K562 (cell line): ENCODE measurements at regions not wholly inside any gene's neighbourhood (a gene's known extent, or its start where the extent isn't known, plus 50 kb on each side); places are given as distances from the start of the nearest gene placed in this dataset.

Experiments used
- ATF7 ChIP-seq: fragments of 450-650 bp; IDR thresholded peaks from 2 replicates; pipeline ENCODE4 v1.7.1; 2014; ENCODE audit warnings: mild to moderate bottlenecking, moderate library complexity
- BHLHE40 ChIP-seq: IDR thresholded peaks from 2 replicates; pipeline ENCODE4 v1.6.1; 2011; ENCODE audit warnings: low read length, improper control_type of control experiment
- CAMTA2 ChIP-seq: fragments of 250-450 bp; sonication (Bioruptor Pico); conservative IDR thresholded peaks from 2 replicates; pipeline ENCODE4 v1.5.1; 2022
- CBFA2T2 ChIP-seq: fragments of 450-650 bp; conservative IDR thresholded peaks from 2 replicates; pipeline ENCODE4 v1.6.1; 2017; ENCODE audit warnings: mild to moderate bottlenecking
- DNMT1 ChIP-seq: fragments of 450-650 bp; IDR thresholded peaks from 2 replicates; pipeline ENCODE4 v1.6.1; 2016; ENCODE audit warnings: antibody characterized with exemption, mild to moderate bottlenecking
- MTA3 ChIP-seq: fragments of 450-650 bp; formaldehyde crosslinking; IDR thresholded peaks from 2 replicates; pipeline ENCODE4 v1.6.1; 2017; ENCODE audit warnings: mild to moderate bottlenecking, borderline replicate concordance
- NCOR1 ChIP-seq: fragments of 450-650 bp; IDR thresholded peaks from 2 replicates; pipeline ENCODE4 v1.6.1; 2016; ENCODE audit warnings: mild to moderate bottlenecking, moderate library complexity
- NRF1 ChIP-seq, 2 experiments: fragments of 450-650 bp; IDR thresholded peaks in 1 of 2; conservative IDR thresholded peaks in 1 of 2; 2 replicates each; pipeline ENCODE4 v1.6.1; 2014; ENCODE audit warnings: mild to moderate bottlenecking in 2 of 2
- PCBP1 ChIP-seq: fragments of 200-400 bp; formaldehyde crosslinking; IDR thresholded peaks from 2 replicates; pipeline ENCODE4 v1.6.1; 2018; ENCODE audit warnings: mild to moderate bottlenecking, low read depth, low read length; ENCODE audit not compliant: poor library complexity, severe bottlenecking
- POLR2A ChIP-seq: fragments of 450-650 bp; conservative IDR thresholded peaks from 2 replicates; pipeline ENCODE4 v1.6.1; 2016
- SMAD3 ChIP-seq: fragments of 450-650 bp; formaldehyde crosslinking; conservative IDR thresholded peaks from 2 replicates; pipeline ENCODE4 v1.4.0; 2020; ENCODE audit warnings: mild to moderate bottlenecking
- SMAD4 ChIP-seq: fragments of 250-450 bp; sonication (Bioruptor Pico); conservative IDR thresholded peaks from 2 replicates; pipeline ENCODE4 v1.8.0; 2021; ENCODE audit warnings: inconsistent platforms, mild to moderate bottlenecking, moderate library complexity
- SMARCB1 ChIP-seq: IDR thresholded peaks from 2 replicates; pipeline ENCODE4 v1.6.1; 2011; ENCODE audit warnings: improper control_type of control experiment, low read depth; ENCODE audit not compliant: insufficient read length
- SOX6 ChIP-seq: fragments of 450-650 bp; IDR thresholded peaks from 2 replicates; pipeline ENCODE4 v1.6.1; 2014; ENCODE audit warnings: mild to moderate bottlenecking
- SREBF2 ChIP-seq: sonication (generic); formaldehyde crosslinking; IDR thresholded peaks from 2 replicates; pipeline ENCODE4 v1.4.0; 2020; ENCODE audit warnings: mild to moderate bottlenecking, missing genetic modification reagents
- SRSF9 ChIP-seq: fragments of 200-400 bp; formaldehyde crosslinking; IDR thresholded peaks from 2 replicates; pipeline ENCODE4 v1.6.1; 2017; ENCODE audit warnings: low read depth, low read length, borderline replicate concordance
- TCF3 ChIP-seq: sonication (generic); formaldehyde crosslinking; IDR thresholded peaks from 2 replicates; pipeline ENCODE4 v1.4.0; 2020; ENCODE audit warnings: mild to moderate bottlenecking, missing genetic modification reagents
- TEAD4 ChIP-seq, 2 experiments: sonication (generic) in 1 of 2; formaldehyde crosslinking in 1 of 2; IDR thresholded peaks; 2 replicates each; pipeline versions ENCODE4 v1.6.1 to v1.8.0; 2012 to 2022; ENCODE audit warnings: borderline replicate concordance in 1 of 2, inconsistent platforms in 1 of 2, low read length in 1 of 2, mild to moderate bottlenecking in 1 of 2, missing genetic modification reagents in 1 of 2
- ZBTB1 ChIP-seq: sonication (generic); formaldehyde crosslinking; IDR thresholded peaks from 2 replicates; pipeline ENCODE4 v1.8.1; 2023; ENCODE audit warnings: missing genetic modification reagents, low read depth, mild to moderate bottlenecking, borderline replicate concordance
- ZFP1 ChIP-seq: fragments of 450-650 bp; formaldehyde crosslinking; IDR thresholded peaks from 2 replicates; pipeline ENCODE4 v1.4.0; 2020; ENCODE audit warnings: mild to moderate bottlenecking, mixed read lengths
- ZNF384 ChIP-seq: IDR thresholded peaks from 2 replicates; pipeline ENCODE4 v1.6.1; 2012; ENCODE audit warnings: low read depth, low read length, improper control_type of control experiment
- TF ChIP-seq, protein P1 (sequence below), 2 experiments: IDR thresholded peaks; 2 replicates each; pipeline ENCODE4 v1.6.1; 2012; ENCODE audit warnings: improper control_type of control experiment in 2 of 2, low read depth in 2 of 2, low read length in 2 of 2, borderline replicate concordance in 1 of 2
- TF ChIP-seq, protein P2 (sequence below): sonication (generic); formaldehyde crosslinking; IDR thresholded peaks from 2 replicates; pipeline ENCODE4 v1.8.1; 2023; ENCODE audit warnings: mild to moderate bottlenecking, missing genetic modification reagents
- TF ChIP-seq, protein P3 (sequence below): sonication (generic); formaldehyde crosslinking; IDR thresholded peaks from 2 replicates; pipeline ENCODE4 v1.8.1; 2023; ENCODE audit warnings: mild to moderate bottlenecking, missing genetic modification reagents

DNA sequence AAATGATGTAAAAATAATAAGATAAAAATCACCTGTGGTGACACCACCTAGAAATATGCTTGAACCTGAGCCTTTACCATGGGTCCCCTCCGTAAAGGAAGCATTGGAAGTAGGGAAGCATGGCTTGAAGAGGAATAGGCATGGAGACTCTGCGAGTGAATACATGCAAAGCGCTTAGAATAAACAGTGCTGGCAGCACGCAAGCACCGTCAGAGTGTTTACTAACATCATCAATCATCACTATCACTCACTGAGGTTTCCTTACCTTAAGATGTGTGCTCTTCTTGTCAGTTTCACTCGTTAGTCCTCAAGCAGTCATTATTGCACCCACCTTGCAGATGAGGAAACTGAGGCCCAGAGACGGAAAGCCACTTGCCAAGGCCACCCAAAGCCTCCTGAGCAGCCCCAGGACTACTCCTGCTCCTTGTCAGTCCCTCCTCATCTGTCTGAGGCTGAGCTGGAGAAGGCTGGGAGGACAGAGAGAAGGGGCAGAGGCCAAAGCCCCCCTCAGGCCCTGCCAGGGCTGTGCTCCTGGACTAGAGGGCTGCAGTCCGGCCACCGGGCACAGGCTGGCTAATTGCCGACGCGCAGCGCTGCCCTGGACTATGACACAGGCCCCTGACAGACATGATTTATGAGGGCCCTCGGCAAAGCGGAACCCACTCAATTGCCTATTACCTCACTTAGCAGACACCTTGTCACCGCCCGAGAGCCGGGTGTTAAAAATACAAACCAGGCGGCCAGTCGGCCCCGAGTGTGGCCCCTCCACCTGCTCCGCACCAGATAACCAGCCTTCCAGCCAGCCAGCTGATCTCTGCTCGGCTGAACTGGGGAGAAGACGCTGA, 168.9 kb downstream of the MN1 start (continued):
- TF ChIP-seq, protein P1, sequence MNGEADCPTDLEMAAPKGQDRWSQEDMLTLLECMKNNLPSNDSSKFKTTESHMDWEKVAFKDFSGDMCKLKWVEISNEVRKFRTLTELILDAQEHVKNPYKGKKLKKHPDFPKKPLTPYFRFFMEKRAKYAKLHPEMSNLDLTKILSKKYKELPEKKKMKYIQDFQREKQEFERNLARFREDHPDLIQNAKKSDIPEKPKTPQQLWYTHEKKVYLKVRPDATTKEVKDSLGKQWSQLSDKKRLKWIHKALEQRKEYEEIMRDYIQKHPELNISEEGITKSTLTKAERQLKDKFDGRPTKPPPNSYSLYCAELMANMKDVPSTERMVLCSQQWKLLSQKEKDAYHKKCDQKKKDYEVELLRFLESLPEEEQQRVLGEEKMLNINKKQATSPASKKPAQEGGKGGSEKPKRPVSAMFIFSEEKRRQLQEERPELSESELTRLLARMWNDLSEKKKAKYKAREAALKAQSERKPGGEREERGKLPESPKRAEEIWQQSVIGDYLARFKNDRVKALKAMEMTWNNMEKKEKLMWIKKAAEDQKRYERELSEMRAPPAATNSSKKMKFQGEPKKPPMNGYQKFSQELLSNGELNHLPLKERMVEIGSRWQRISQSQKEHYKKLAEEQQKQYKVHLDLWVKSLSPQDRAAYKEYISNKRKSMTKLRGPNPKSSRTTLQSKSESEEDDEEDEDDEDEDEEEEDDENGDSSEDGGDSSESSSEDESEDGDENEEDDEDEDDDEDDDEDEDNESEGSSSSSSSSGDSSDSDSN (IDR thresholded peaks at IDR 0.05; ENCODE audit: borderline replicate concordance in 1 of 2, low read depth in 2 of 2, low read length in 2 of 2): no peak
- TF ChIP-seq, protein P2, sequence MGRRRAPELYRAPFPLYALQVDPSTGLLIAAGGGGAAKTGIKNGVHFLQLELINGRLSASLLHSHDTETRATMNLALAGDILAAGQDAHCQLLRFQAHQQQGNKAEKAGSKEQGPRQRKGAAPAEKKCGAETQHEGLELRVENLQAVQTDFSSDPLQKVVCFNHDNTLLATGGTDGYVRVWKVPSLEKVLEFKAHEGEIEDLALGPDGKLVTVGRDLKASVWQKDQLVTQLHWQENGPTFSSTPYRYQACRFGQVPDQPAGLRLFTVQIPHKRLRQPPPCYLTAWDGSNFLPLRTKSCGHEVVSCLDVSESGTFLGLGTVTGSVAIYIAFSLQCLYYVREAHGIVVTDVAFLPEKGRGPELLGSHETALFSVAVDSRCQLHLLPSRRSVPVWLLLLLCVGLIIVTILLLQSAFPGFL: no peak
- peak; percentile 52 for TF ChIP-seq TCF3
- TF ChIP-seq ZNF384: no peak
- no peak for TF ChIP-seq ZFP1 (CRISPR knock-in tag)
- TF ChIP-seq POLR2A: no peak
- no peak for TF ChIP-seq DNMT1
- peak; percentile 50 for TF ChIP-seq NCOR1
- peak; percentile 48; the same call in 1 of the 2 replicates for TF ChIP-seq ATF7
- TF ChIP-seq PCBP1: no peak
- no peak for TF ChIP-seq BHLHE40
- TF ChIP-seq SMARCB1: no peak
- peak; percentile 29; the same call in 1 of the 2 replicates for TF ChIP-seq TEAD4 (IDR thresholded peaks at IDR 0.05; ENCODE audit: low read length)
- no peak for TF ChIP-seq TEAD4 (CRISPR knock-in tag; IDR thresholded peaks at IDR 0.05; ENCODE audit: borderline replicate concordance)
- 0 out of 2 replicates have a peak, but pooled peaks have one; percentile 13 for TF ChIP-seq SOX6
- no peak for TF ChIP-seq ZBTB1 (CRISPR knock-in tag)
- no peak for TF ChIP-seq CAMTA2 (CRISPR knock-in tag)
- no peak for TF ChIP-seq SREBF2
- TF ChIP-seq, protein P3, sequence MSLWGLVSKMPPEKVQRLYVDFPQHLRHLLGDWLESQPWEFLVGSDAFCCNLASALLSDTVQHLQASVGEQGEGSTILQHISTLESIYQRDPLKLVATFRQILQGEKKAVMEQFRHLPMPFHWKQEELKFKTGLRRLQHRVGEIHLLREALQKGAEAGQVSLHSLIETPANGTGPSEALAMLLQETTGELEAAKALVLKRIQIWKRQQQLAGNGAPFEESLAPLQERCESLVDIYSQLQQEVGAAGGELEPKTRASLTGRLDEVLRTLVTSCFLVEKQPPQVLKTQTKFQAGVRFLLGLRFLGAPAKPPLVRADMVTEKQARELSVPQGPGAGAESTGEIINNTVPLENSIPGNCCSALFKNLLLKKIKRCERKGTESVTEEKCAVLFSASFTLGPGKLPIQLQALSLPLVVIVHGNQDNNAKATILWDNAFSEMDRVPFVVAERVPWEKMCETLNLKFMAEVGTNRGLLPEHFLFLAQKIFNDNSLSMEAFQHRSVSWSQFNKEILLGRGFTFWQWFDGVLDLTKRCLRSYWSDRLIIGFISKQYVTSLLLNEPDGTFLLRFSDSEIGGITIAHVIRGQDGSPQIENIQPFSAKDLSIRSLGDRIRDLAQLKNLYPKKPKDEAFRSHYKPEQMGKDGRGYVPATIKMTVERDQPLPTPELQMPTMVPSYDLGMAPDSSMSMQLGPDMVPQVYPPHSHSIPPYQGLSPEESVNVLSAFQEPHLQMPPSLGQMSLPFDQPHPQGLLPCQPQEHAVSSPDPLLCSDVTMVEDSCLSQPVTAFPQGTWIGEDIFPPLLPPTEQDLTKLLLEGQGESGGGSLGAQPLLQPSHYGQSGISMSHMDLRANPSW (CRISPR knock-in tag): no peak
- peak in 1 of 2 experiments; percentile 20; a peak in 1 of 4 replicates for TF ChIP-seq NRF1 (conservative IDR thresholded peaks at IDR 0.05 in 1 of 2, IDR thresholded peaks at IDR 0.05 in 1 of 2)
- TF ChIP-seq CBFA2T2: peak; percentile 64
- TF ChIP-seq SMAD3 (CRISPR knock-in tag): no peak
- TF ChIP-seq MTA3: no peak
- peak; percentile 80 for TF ChIP-seq SMAD4 (CRISPR knock-in tag)
- no peak for TF ChIP-seq SRSF9
